Ishikawa (cell line): ENCODE measurements at regions not wholly inside any gene's neighbourhood (a gene's known extent, or its start where the extent isn't known, plus 50 kb on each side); places are given as distances from the start of the nearest gene placed in this dataset.

Experiments used
- CEBPB ChIP-seq: IDR thresholded peaks from 2 replicates; pipeline ENCODE4 v1.6.1; 2012
- CREB1 ChIP-seq: IDR thresholded peaks from 2 replicates; pipeline ENCODE4 v1.6.1; 2012; ENCODE audit warnings: low read depth
- EGR1 ChIP-seq: IDR thresholded peaks from 2 replicates; pipeline ENCODE4 v1.6.1; 2012
- EP300 ChIP-seq: IDR thresholded peaks from 2 replicates; pipeline ENCODE4 v1.6.1; 2012; ENCODE audit warnings: borderline replicate concordance
- FOXM1 ChIP-seq: IDR thresholded peaks from 2 replicates; pipeline ENCODE4 v1.6.1; 2012; ENCODE audit warnings: low read depth, borderline replicate concordance
- NFIC ChIP-seq: IDR thresholded peaks from 2 replicates; pipeline ENCODE4 v1.6.1; 2012
- RAD21 ChIP-seq: IDR thresholded peaks from 2 replicates; pipeline ENCODE4 v1.6.1; 2012; ENCODE audit warnings: low read depth
- TAF1 ChIP-seq: IDR thresholded peaks from 2 replicates; pipeline ENCODE4 v1.6.1; 2012; ENCODE audit warnings: low read depth, mild to moderate bottlenecking
- TCF12 ChIP-seq: IDR thresholded peaks from 2 replicates; pipeline ENCODE4 v1.6.1; 2012; ENCODE audit warnings: low read depth
- TEAD4 ChIP-seq: IDR thresholded peaks from 2 replicates; pipeline ENCODE4 v1.6.1; 2012
- YY1 ChIP-seq: IDR thresholded peaks from 2 replicates; pipeline ENCODE4 v1.6.1; 2012; ENCODE audit warnings: low read depth
- ZBTB7A ChIP-seq: IDR thresholded peaks from 2 replicates; pipeline ENCODE4 v1.6.1; 2012; ENCODE audit warnings: low read depth
- TF ChIP-seq, protein P1 (sequence below): IDR thresholded peaks from 2 replicates; pipeline ENCODE4 v1.6.1; 2012; ENCODE audit warnings: low read depth, mild to moderate bottlenecking
- TF ChIP-seq, protein P2 (sequence below): IDR thresholded peaks from 2 replicates; pipeline ENCODE4 v1.6.1; 2012
- TF ChIP-seq, protein P3 (sequence below): IDR thresholded peaks from 2 replicates; pipeline ENCODE4 v1.6.1; 2012

DNA sequence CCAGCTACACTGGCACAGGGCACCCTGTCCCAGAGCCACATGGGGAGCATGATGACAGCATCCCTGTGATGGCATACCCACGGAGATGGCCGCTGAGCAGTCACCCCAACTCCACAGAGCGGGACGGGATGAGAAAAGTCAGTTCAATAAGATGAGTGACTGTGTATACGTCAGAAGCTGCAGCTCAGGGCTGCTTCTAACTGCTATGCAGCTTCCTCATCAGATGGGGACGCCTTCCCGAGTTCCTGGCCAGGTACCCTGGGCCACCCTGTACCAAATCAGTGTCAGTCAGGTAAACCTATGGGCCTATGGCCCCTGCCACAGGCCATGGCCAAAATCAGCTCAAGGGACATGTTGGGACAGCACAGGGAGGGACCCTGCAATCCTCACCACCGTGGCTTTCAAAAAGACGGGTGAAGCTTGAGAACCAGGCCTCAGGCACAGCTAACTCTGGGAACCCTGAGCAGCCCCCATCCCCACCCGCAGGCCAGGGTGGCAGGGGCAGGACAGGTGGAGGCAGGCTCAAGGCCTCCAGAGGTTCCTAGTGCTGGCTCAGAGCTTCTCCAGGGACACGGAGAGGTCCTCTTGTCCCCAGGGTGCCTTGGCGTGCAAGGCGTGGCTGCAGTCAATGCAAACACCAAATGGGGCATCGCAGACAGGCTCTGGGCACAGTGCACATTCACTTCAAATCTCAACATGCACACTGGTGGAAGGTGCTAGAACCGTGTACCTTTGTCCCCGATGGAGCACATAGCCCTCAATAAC is 122.4 kb downstream of the TUBA3C start:
- TF ChIP-seq FOXM1 (no peak), NFIC (no peak), RAD21 (no peak), TEAD4 (no peak), ZBTB7A (no peak), TAF1 (no peak), EGR1 (no peak), EP300 (no peak), CEBPB (no peak), YY1 (no peak), TCF12 (no peak), CREB1 (no peak)
- TF ChIP-seq, protein P1, sequence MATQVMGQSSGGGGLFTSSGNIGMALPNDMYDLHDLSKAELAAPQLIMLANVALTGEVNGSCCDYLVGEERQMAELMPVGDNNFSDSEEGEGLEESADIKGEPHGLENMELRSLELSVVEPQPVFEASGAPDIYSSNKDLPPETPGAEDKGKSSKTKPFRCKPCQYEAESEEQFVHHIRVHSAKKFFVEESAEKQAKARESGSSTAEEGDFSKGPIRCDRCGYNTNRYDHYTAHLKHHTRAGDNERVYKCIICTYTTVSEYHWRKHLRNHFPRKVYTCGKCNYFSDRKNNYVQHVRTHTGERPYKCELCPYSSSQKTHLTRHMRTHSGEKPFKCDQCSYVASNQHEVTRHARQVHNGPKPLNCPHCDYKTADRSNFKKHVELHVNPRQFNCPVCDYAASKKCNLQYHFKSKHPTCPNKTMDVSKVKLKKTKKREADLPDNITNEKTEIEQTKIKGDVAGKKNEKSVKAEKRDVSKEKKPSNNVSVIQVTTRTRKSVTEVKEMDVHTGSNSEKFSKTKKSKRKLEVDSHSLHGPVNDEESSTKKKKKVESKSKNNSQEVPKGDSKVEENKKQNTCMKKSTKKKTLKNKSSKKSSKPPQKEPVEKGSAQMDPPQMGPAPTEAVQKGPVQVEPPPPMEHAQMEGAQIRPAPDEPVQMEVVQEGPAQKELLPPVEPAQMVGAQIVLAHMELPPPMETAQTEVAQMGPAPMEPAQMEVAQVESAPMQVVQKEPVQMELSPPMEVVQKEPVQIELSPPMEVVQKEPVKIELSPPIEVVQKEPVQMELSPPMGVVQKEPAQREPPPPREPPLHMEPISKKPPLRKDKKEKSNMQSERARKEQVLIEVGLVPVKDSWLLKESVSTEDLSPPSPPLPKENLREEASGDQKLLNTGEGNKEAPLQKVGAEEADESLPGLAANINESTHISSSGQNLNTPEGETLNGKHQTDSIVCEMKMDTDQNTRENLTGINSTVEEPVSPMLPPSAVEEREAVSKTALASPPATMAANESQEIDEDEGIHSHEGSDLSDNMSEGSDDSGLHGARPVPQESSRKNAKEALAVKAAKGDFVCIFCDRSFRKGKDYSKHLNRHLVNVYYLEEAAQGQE = no peak
- TF ChIP-seq, protein P2, sequence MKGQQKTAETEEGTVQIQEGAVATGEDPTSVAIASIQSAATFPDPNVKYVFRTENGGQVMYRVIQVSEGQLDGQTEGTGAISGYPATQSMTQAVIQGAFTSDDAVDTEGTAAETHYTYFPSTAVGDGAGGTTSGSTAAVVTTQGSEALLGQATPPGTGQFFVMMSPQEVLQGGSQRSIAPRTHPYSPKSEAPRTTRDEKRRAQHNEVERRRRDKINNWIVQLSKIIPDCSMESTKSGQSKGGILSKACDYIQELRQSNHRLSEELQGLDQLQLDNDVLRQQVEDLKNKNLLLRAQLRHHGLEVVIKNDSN = no peak
- TF ChIP-seq, protein P3, sequence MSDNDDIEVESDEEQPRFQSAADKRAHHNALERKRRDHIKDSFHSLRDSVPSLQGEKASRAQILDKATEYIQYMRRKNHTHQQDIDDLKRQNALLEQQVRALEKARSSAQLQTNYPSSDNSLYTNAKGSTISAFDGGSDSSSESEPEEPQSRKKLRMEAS = no peak

DNA sequence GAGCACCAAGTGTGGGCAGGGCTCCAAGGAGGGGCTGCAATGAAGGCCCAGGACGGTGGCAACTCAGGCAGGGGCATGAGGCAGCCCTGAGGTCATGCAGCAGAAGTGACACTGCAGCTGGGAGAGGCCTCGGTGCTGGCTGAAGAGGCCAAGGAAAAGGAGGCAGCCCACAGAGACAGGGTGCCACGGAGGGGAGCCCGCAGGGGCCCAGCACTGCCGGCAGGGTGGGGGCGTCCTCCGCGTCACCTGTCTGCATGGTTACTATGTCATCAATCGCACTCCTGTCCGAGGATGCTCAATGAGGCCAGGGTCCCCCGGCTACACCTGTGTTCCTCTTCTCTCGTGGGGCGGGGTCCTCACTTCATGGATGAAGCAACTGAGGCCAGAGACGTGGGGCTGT is 123.1 kb downstream of the TUBA3C start:
- no peak for TF ChIP-seq TEAD4
- TF ChIP-seq, protein P2 = no peak
- TF ChIP-seq TCF12 = no peak
- TF ChIP-seq FOXM1 = no peak
- TF ChIP-seq RAD21 = no peak
- no peak for TF ChIP-seq EGR1
- TF ChIP-seq, protein P1 = no peak
- no peak for TF ChIP-seq CREB1
- no peak for TF ChIP-seq TAF1
- TF ChIP-seq NFIC = no peak
- no peak for TF ChIP-seq EP300
- TF ChIP-seq, protein P3 = no peak
- TF ChIP-seq ZBTB7A = no peak
- no peak for TF ChIP-seq CEBPB
- no peak for TF ChIP-seq YY1

DNA sequence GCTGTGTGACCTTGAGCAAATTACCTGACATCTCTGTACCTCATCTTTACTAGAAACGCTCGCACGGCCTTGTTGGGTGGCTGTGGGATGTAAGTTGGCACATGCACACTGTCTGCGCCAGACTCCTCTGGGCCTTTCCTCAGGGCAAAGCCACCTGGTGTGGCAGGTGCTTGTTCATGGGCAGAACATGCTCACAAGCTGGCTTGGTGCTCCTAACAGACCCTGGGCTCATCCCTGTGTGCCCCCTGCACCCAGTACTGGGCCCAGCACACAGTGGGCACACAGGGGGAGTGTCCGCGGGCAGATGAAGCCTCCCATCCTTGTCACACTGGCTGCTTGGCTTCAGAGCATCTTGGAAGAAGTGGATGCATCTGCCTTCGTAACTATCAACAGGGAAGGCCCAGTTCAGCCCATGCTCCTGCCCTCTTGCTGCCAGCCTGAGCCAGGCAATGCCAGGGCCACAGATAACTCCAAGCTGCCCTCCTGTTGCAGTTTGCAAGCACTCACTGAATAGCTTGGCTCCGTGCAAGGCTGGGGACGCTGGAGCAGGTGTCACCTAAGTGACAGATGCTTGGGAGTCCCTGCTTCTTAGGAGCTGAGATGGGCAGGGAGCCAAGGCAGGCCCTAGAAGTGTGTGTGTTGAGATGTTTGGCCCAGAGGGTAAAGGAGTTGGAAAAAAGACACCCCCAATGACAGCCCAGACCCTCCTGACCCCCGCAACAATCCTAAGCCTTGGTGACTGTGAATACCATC is 123.9 kb downstream of the TUBA3C start:
- TF ChIP-seq CEBPB = no peak
- no peak for TF ChIP-seq TAF1
- TF ChIP-seq EP300 = no peak
- TF ChIP-seq EGR1 = no peak
- TF ChIP-seq TCF12 = no peak
- no peak for TF ChIP-seq RAD21
- TF ChIP-seq NFIC = no peak
- TF ChIP-seq FOXM1 = no peak
- TF ChIP-seq, protein P2 = no peak
- no peak for TF ChIP-seq TEAD4
- TF ChIP-seq CREB1 = no peak
- TF ChIP-seq ZBTB7A = no peak
- TF ChIP-seq YY1 = no peak
- TF ChIP-seq, protein P1 = no peak
- TF ChIP-seq, protein P3 = no peak
